SK-N-SH (cell line): ENCODE measurements at regions not wholly inside any gene's neighbourhood (a gene's known extent, or its start where the extent isn't known, plus 50 kb on each side); places are given as distances from the start of the nearest gene placed in this dataset.

Experiments used
- CTCF ChIA-PET: fragments of 300-600, 350-600 bp; formaldehyde crosslinking; extraction: SDS; loops from one replicate; lab custom pipeline; 2021; lab: Yijun Ruan, JAX
- POLR2A ChIA-PET: fragments of 350-600 bp; sonication (Branson Sonifier 250); formaldehyde crosslinking; extraction: SDS; loops from one replicate; lab custom pipeline; 2020; ENCODE audit warnings: antibody characterized with exemption, inconsistent platforms; lab: Yijun Ruan, JAX
- DNase-seq: peaks from one replicate; pipeline ENCODE4 v3.0.0; 2012
- H2AFZ ChIP-seq: fragments of 200-600 bp; sonication (generic); 2 replicates; pipeline ENCODE4 v1.8.1; 2016; ENCODE audit warnings: antibody characterized with exemption, mild to moderate bottlenecking, low read depth
- H3F3A ChIP-seq: fragments of 200-600 bp; sonication (generic); replicated peaks from 2 replicates; pipeline ENCODE3; 2016; ENCODE audit warnings: antibody characterized with exemption, mild to moderate bottlenecking; ENCODE audit not compliant: insufficient read depth
- H3K27ac ChIP-seq, 2 experiments: fragments of 200-500 bp in 1 of 2; fragments of 200-600 bp in 1 of 2; sonication (Bioruptor generic) in 1 of 2; sonication (generic), shearing (Covaris generic) in 1 of 2; 2 replicates each; pipeline versions ENCODE4 v1.5.1 to v1.6.1; 2014 to 2016; ENCODE audit warnings: low read depth in 2 of 2, inconsistent platforms in 1 of 2, low read length in 1 of 2, mild to moderate bottlenecking in 1 of 2, mixed read lengths in 1 of 2
- H3K27me3 ChIP-seq: fragments of 200-600 bp; sonication (generic), shearing (Covaris generic); 2 replicates; pipeline ENCODE4 v1.6.1; 2016; ENCODE audit warnings: mixed run types; ENCODE audit not compliant: insufficient read depth
- H3K36me3 ChIP-seq, 2 experiments: fragments of 200-500 bp in 1 of 2; fragments of 200-600 bp in 1 of 2; sonication (Bioruptor generic) in 1 of 2; sonication (generic) in 1 of 2; replicated peaks in 1 of 2; 2 replicates each; pipeline versions ENCODE3 to v1.5.1; 2014 to 2016; ENCODE audit warnings: low read length in 1 of 2, mild to moderate bottlenecking in 1 of 2; ENCODE audit not compliant: insufficient read depth in 2 of 2, control insufficient read depth in 1 of 2
- H3K4me1 ChIP-seq, 2 experiments: fragments of 200-500 bp in 1 of 2; fragments of 200-600 bp in 1 of 2; sonication (Bioruptor generic) in 1 of 2; sonication (generic), shearing (Covaris generic) in 1 of 2; 2 replicates each; pipeline versions ENCODE4 v1.5.1 to v1.6.1; 2014 to 2016; ENCODE audit warnings: low read depth in 1 of 2, low read length in 1 of 2, mixed run types in 1 of 2; ENCODE audit not compliant: insufficient read depth in 2 of 2, control insufficient read depth in 1 of 2
- H3K4me2 ChIP-seq: fragments of 200-600 bp; sonication (generic), shearing (Covaris generic); 2 replicates; pipeline ENCODE4 v1.6.1; 2017; ENCODE audit warnings: mixed run types
- H3K4me3 ChIP-seq, 2 experiments: fragments of 200-500 bp in 1 of 2; fragments of 200-600 bp in 1 of 2; sonication (Bioruptor generic) in 1 of 2; sonication (generic), shearing (Covaris generic) in 1 of 2; 2 replicates each; pipeline versions ENCODE4 v1.5.1 to v1.8.1; 2014 to 2016; ENCODE audit warnings: low read depth in 2 of 2, inconsistent platforms in 1 of 2, low read length in 1 of 2, mild to moderate bottlenecking in 1 of 2, mixed read lengths in 1 of 2, moderate library complexity in 1 of 2
- H3K79me2 ChIP-seq: fragments of 200-600 bp; sonication (generic); 2 replicates; pipeline ENCODE4 v1.8.1; 2017; ENCODE audit warnings: mild to moderate bottlenecking; ENCODE audit not compliant: insufficient read depth
- H3K9ac ChIP-seq: fragments of 200-600 bp; sonication (generic); 2 replicates; pipeline ENCODE4 v1.6.1; 2017; ENCODE audit warnings: mixed run types
- H3K9me2 ChIP-seq: fragments of 200-600 bp; sonication (generic); 2 replicates; pipeline ENCODE4 v1.6.1; 2017; ENCODE audit warnings: mixed run types
- H3K9me3 ChIP-seq: fragments of 200-600 bp; sonication (generic); 2 replicates; pipeline ENCODE4 v1.6.1; 2017; ENCODE audit warnings: mixed run types, mild to moderate bottlenecking, moderate library complexity
- H4K20me1 ChIP-seq: fragments of 200-600 bp; sonication (generic); 2 replicates; pipeline ENCODE4 v1.6.1; 2017; ENCODE audit warnings: mild to moderate bottlenecking, mixed run types; ENCODE audit not compliant: insufficient read depth
- FOXJ3 ChIP-seq: sonication (generic); formaldehyde crosslinking; IDR thresholded peaks from 2 replicates; pipeline ENCODE4 v1.5.1; 2020; ENCODE audit warnings: mild to moderate bottlenecking, missing genetic modification reagents
- FOXM1 ChIP-seq: IDR thresholded peaks from 2 replicates; pipeline ENCODE4 v1.4.0; 2012; ENCODE audit warnings: low read depth, mild to moderate bottlenecking
- GABPA ChIP-seq: IDR thresholded peaks from 2 replicates; pipeline ENCODE4 v1.4.0; 2012; ENCODE audit warnings: low read depth, mild to moderate bottlenecking
- IRF3 ChIP-seq: fragments of 150-350 bp; IDR thresholded peaks from 2 replicates; pipeline ENCODE4 v1.6.1; 2016; ENCODE audit warnings: mild to moderate bottlenecking, low read depth, low read length
- JUND ChIP-seq: IDR thresholded peaks from 2 replicates; pipeline ENCODE4 v1.4.0; 2012
- MXI1 ChIP-seq: IDR thresholded peaks from 2 replicates; pipeline ENCODE4 v1.6.1; 2012; ENCODE audit warnings: mild to moderate bottlenecking, low read depth, low read length, improper control_type of control experiment
- NFIC ChIP-seq: IDR thresholded peaks from 2 replicates; pipeline ENCODE4 v1.4.0; 2012; ENCODE audit warnings: borderline replicate concordance
- RXRA ChIP-seq: IDR thresholded peaks from 2 replicates; pipeline ENCODE4 v1.4.0; 2012; ENCODE audit warnings: low read depth, mild to moderate bottlenecking, borderline replicate concordance
- SIN3A ChIP-seq: IDR thresholded peaks from 2 replicates; pipeline ENCODE4 v1.6.1; 2012; ENCODE audit warnings: low read depth, mild to moderate bottlenecking, low read length, moderate library complexity, borderline replicate concordance
- TEAD4 ChIP-seq: IDR thresholded peaks from 2 replicates; pipeline ENCODE4 v1.4.0; 2012; ENCODE audit warnings: mild to moderate bottlenecking, borderline replicate concordance; ENCODE audit not compliant: insufficient read depth
- WGBS: methylation state at CpG from one replicate; pipeline ENCODE4 v1.1.6; 2017; ENCODE audit warnings: low lambda C conversion rate; 5-methylcytosine and 5-hydroxymethylcytosine counted together
- TF ChIP-seq, protein P1 (sequence below): IDR thresholded peaks from 2 replicates; pipeline ENCODE4; 2012
- TF ChIP-seq, protein P2 (sequence below): fragments of 150-350 bp; IDR thresholded peaks from 2 replicates; pipeline ENCODE4 v1.6.1; 2017; ENCODE audit warnings: antibody characterized with exemption, low read length, low read depth, borderline replicate concordance
- TF ChIP-seq, protein P3 (sequence below): IDR thresholded peaks from 2 replicates; pipeline ENCODE4 v1.4.0; 2012; ENCODE audit warnings: low read depth, borderline replicate concordance

GRCh38 chr15:60218256-60218655 lies 179.5 kb downstream of the ANXA2 start:
- Histone ChIP-seq H3K79me2 (no peaks in the 10 kb centered on the region), H3K4me3 (no peak overlapping the region), H3K9ac (no peak overlapping the region), H3K36me3 (no peaks in the 10 kb centered on the region), H3F3A (no peaks in the 10 kb centered on the region), H3K9me2 (no peaks in the 10 kb centered on the region), H3K27ac (no peak overlapping the region), H3K27me3 (no peaks in the 10 kb centered on the region; the same call in 1 of the 2 replicates), H4K20me1 (no peaks in the 10 kb centered on the region), H2AFZ (no peak overlapping the region), H3K9me3 (no peaks in the 10 kb centered on the region), H3K4me1 (no peaks in the 10 kb centered on the region), H3K4me2 (no peak overlapping the region)
- ChIA-PET CTCF (interaction anchor here (1.3 kb wide), 1 partner anchor 38 kb away, joined by 3 read pairs; no protein-coding TSS in a partner anchor), POLR2A (no interaction called here)
- 9% methylated on average over 3 of the region's 3 CpGs for WGBS
- TF ChIP-seq NFIC (no peak), IRF3 (no peak), SIN3A (no peak), RXRA (no peak), MXI1 (no peak), GABPA (no peak), TEAD4 (no peak), FOXJ3 (CRISPR knock-in tag) (no peak), FOXM1 (no peak), JUND (no peak)
- TF ChIP-seq, protein P1, sequence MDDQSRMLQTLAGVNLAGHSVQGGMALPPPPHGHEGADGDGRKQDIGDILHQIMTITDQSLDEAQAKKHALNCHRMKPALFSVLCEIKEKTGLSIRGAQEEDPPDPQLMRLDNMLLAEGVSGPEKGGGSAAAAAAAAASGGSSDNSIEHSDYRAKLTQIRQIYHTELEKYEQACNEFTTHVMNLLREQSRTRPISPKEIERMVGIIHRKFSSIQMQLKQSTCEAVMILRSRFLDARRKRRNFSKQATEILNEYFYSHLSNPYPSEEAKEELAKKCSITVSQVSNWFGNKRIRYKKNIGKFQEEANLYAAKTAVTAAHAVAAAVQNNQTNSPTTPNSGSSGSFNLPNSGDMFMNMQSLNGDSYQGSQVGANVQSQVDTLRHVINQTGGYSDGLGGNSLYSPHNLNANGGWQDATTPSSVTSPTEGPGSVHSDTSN: no peak
- TF ChIP-seq, protein P2, sequence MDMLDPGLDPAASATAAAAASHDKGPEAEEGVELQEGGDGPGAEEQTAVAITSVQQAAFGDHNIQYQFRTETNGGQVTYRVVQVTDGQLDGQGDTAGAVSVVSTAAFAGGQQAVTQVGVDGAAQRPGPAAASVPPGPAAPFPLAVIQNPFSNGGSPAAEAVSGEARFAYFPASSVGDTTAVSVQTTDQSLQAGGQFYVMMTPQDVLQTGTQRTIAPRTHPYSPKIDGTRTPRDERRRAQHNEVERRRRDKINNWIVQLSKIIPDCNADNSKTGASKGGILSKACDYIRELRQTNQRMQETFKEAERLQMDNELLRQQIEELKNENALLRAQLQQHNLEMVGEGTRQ: no peak
- TF ChIP-seq, protein P3, sequence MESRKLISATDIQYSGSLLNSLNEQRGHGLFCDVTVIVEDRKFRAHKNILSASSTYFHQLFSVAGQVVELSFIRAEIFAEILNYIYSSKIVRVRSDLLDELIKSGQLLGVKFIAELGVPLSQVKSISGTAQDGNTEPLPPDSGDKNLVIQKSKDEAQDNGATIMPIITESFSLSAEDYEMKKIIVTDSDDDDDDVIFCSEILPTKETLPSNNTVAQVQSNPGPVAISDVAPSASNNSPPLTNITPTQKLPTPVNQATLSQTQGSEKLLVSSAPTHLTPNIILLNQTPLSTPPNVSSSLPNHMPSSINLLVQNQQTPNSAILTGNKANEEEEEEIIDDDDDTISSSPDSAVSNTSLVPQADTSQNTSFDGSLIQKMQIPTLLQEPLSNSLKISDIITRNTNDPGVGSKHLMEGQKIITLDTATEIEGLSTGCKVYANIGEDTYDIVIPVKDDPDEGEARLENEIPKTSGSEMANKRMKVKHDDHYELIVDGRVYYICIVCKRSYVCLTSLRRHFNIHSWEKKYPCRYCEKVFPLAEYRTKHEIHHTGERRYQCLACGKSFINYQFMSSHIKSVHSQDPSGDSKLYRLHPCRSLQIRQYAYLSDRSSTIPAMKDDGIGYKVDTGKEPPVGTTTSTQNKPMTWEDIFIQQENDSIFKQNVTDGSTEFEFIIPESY: no peak
- TF ChIP-seq, all 33 proteins: peak for 0
- no peak for DNase-seq
